WTC11 (cell line): ENCODE measurements at regions not wholly inside any gene's neighbourhood (a gene's known extent, or its start where the extent isn't known, plus 50 kb on each side); places are given as distances from the start of the nearest gene placed in this dataset.

ENCODE experiments used
- EMX1 ChIP-seq: fragments of 250-450 bp; sonication (Bioruptor Pico); IDR thresholded peaks from 2 replicates; pipeline ENCODE4 v1.8.0; 2021; ENCODE audit warnings: mild to moderate bottlenecking
- FOXK1 ChIP-seq: sonication (generic); formaldehyde crosslinking; IDR thresholded peaks from 2 replicates; pipeline ENCODE4 v1.8.0; 2022; ENCODE audit warnings: mild to moderate bottlenecking, moderate library complexity, missing genetic modification reagents
- FOXP4 ChIP-seq: sonication (generic); formaldehyde crosslinking; IDR thresholded peaks from 2 replicates; pipeline ENCODE4 v1.8.0; 2022; ENCODE audit warnings: mild to moderate bottlenecking, missing genetic modification reagents
- JUN ChIP-seq: sonication (generic); formaldehyde crosslinking; IDR thresholded peaks from 2 replicates; pipeline ENCODE4 v1.8.0; 2023; ENCODE audit warnings: mild to moderate bottlenecking, missing genetic modification reagents
- TEAD1 ChIP-seq: sonication (generic); formaldehyde crosslinking; IDR thresholded peaks from 2 replicates; pipeline ENCODE4 v1.8.0; 2022; ENCODE audit warnings: mild to moderate bottlenecking, missing genetic modification reagents
- ZNF121 ChIP-seq: sonication (generic); formaldehyde crosslinking; IDR thresholded peaks from 2 replicates; pipeline ENCODE4 v1.8.0; 2023; ENCODE audit warnings: missing genetic modification reagents
- ZNF416 ChIP-seq: fragments of 250-450 bp; sonication (Bioruptor Pico); IDR thresholded peaks from 2 replicates; pipeline ENCODE4 v1.9.0; 2021; ENCODE audit warnings: mild to moderate bottlenecking, inconsistent platforms
- ZSCAN18 ChIP-seq: fragments of 250-450 bp; sonication (Bioruptor Pico); IDR thresholded peaks from 2 replicates; pipeline ENCODE4 v2.1.2; 2022; ENCODE audit warnings: mild to moderate bottlenecking, moderate library complexity
- TF ChIP-seq, protein P1 (sequence below): sonication (generic); formaldehyde crosslinking; IDR thresholded peaks from 2 replicates; pipeline ENCODE4 v1.8.1; 2023; ENCODE audit warnings: mild to moderate bottlenecking, moderate library complexity, missing genetic modification reagents
- TF ChIP-seq, protein P2 (sequence below): fragments of 200-600 bp; IDR thresholded peaks from 2 replicates; pipeline ENCODE4 v1.8.0; 2022; ENCODE audit warnings: antibody characterized with exemption
- TF ChIP-seq, protein P3 (sequence below): sonication (generic); formaldehyde crosslinking; IDR thresholded peaks from 2 replicates; pipeline ENCODE4 v1.8.1; 2023; ENCODE audit warnings: mild to moderate bottlenecking, missing genetic modification reagents, borderline replicate concordance
- TF ChIP-seq, protein P4 (sequence below): sonication (generic); formaldehyde crosslinking; IDR thresholded peaks from 2 replicates; pipeline ENCODE4 v1.8.1; 2023; ENCODE audit warnings: mild to moderate bottlenecking, missing genetic modification reagents, moderate library complexity

- TF ChIP-seq, protein P1, sequence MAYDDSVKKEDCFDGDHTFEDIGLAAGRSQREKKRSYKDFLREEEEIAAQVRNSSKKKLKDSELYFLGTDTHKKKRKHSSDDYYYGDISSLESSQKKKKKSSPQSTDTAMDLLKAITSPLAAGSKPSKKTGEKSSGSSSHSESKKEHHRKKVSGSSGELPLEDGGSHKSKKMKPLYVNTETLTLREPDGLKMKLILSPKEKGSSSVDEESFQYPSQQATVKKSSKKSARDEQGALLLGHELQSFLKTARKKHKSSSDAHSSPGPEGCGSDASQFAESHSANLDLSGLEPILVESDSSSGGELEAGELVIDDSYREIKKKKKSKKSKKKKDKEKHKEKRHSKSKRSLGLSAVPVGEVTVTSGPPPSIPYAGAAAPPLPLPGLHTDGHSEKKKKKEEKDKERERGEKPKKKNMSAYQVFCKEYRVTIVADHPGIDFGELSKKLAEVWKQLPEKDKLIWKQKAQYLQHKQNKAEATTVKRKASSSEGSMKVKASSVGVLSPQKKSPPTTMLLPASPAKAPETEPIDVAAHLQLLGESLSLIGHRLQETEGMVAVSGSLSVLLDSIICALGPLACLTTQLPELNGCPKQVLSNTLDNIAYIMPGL (CRISPR knock-in tag) = no peak
- TF ChIP-seq, protein P2, sequence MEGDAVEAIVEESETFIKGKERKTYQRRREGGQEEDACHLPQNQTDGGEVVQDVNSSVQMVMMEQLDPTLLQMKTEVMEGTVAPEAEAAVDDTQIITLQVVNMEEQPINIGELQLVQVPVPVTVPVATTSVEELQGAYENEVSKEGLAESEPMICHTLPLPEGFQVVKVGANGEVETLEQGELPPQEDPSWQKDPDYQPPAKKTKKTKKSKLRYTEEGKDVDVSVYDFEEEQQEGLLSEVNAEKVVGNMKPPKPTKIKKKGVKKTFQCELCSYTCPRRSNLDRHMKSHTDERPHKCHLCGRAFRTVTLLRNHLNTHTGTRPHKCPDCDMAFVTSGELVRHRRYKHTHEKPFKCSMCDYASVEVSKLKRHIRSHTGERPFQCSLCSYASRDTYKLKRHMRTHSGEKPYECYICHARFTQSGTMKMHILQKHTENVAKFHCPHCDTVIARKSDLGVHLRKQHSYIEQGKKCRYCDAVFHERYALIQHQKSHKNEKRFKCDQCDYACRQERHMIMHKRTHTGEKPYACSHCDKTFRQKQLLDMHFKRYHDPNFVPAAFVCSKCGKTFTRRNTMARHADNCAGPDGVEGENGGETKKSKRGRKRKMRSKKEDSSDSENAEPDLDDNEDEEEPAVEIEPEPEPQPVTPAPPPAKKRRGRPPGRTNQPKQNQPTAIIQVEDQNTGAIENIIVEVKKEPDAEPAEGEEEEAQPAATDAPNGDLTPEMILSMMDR = no peak
- TF ChIP-seq JUN (CRISPR knock-in tag) (no peak), ZNF121 (CRISPR knock-in tag) (no peak), ZSCAN18 (CRISPR knock-in tag) (no peak), ZNF416 (CRISPR knock-in tag) (no peak), FOXK1 (CRISPR knock-in tag) (no peak), EMX1 (no peak), FOXP4 (CRISPR knock-in tag) (no peak), TEAD1 (no peak)
- TF ChIP-seq, protein P3, sequence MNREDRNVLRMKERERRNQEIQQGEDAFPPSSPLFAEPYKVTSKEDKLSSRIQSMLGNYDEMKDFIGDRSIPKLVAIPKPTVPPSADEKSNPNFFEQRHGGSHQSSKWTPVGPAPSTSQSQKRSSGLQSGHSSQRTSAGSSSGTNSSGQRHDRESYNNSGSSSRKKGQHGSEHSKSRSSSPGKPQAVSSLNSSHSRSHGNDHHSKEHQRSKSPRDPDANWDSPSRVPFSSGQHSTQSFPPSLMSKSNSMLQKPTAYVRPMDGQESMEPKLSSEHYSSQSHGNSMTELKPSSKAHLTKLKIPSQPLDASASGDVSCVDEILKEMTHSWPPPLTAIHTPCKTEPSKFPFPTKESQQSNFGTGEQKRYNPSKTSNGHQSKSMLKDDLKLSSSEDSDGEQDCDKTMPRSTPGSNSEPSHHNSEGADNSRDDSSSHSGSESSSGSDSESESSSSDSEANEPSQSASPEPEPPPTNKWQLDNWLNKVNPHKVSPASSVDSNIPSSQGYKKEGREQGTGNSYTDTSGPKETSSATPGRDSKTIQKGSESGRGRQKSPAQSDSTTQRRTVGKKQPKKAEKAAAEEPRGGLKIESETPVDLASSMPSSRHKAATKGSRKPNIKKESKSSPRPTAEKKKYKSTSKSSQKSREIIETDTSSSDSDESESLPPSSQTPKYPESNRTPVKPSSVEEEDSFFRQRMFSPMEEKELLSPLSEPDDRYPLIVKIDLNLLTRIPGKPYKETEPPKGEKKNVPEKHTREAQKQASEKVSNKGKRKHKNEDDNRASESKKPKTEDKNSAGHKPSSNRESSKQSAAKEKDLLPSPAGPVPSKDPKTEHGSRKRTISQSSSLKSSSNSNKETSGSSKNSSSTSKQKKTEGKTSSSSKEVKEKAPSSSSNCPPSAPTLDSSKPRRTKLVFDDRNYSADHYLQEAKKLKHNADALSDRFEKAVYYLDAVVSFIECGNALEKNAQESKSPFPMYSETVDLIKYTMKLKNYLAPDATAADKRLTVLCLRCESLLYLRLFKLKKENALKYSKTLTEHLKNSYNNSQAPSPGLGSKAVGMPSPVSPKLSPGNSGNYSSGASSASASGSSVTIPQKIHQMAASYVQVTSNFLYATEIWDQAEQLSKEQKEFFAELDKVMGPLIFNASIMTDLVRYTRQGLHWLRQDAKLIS = no peak
- TF ChIP-seq, protein P4, sequence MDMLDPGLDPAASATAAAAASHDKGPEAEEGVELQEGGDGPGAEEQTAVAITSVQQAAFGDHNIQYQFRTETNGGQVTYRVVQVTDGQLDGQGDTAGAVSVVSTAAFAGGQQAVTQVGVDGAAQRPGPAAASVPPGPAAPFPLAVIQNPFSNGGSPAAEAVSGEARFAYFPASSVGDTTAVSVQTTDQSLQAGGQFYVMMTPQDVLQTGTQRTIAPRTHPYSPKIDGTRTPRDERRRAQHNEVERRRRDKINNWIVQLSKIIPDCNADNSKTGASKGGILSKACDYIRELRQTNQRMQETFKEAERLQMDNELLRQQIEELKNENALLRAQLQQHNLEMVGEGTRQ = no peak
These were observed 367.0 kb upstream of the CADM1 start for GRCh38 chr11:115871161-115871760.
